Bone marrow (tissue), 2 donors: ENCODE measurements at regions not wholly inside any gene's neighbourhood (a gene's known extent, or its start where the extent isn't known, plus 50 kb on each side); places are given as distances from the start of the nearest gene placed in this dataset.

Experiments
- DNase-seq, 2 donors: peaks; one replicate each; lab custom pipeline; 2025; lab: John Stamatoyannopoulos, UW

DNA sequence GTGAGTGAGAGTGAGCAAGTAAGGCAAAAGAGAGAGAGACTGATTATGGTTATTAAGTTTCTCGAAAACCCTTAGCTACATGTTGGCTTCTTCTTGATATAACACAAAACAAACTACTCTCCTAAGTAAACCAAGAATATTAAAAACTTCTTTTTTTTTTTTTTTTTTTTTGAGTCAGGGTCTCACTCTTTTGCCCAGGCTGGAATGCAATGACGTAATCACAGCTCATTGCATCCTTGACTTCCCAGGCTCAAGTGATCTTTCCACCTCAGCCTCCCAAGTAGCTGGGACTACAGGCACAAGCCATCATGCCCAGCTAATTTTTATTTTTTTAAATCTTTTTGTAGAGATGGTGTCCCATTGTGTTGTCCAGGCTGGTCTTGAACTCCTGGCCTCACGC, 102.2 kb upstream of the IL6 start:
- no peak for DNase-seq

DNA sequence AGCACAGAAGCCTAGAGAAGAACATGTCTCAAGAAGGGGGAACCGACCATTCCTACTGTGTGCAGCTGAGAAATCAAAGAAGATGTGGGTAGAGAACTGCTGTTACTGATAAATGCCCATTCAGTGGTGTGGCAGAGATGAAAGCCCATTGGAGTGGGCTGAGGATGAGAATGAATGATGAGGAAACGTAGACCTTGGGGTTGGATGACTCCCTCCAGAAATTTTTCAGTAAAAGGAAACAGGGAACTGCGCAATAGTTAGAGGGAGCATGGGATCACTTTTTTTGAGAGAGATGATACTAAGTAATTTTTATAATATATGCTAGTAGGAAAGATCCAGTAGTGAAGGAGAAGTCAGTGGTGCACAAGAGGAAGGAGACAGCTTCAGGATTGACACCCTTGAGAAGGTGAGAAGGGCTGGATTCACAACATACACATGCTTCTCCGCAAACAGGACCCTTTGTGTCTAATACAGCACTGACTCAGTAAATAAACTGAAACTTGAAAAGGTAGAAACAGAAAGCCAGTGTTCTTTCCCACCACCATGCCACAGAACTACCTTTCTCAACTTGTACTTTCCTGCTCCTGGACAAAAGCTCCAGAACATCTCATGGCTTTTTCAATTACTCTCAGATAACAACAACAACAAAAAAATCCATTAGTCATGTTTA, 104.7 kb upstream of the IL6 start:
- DNase-seq = no peak

DNA sequence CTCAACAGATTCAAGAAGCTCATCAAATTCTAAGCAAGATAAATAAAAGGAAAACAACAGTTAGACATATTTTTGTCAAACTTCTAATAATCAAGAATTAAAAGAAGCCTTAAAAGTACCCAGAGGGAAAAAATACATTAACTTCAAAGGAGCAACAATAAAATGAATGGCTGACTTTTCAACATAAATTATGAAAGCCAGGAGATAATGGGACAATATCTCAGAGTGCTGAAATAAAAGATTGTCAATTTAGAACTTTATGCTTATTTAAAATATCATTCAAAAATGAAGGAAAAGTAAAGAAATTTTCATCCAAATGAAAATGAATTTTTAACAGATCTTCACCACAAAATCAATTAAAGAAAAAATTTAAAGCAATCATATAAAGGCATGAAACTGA, 108.5 kb upstream of the IL6 start:
- no peak for DNase-seq

DNA sequence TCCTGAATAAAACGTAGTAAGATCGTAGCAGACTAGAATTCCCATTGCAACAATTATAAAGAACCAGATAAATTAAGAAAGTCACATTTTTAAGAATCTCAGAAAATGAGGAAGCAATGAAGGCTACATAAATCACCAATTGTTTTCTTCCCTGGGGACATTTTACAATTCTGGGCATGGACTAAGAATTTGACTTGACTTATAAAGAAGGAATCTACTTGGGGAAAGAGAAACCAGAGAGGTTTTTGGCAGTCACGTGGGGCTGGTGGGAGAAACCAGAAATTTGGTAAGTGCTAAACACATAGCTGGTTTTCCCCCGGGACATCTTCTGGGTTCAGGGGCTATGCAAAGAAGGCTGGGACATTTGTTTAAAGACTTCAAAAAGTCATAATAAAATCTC, 109.8 kb upstream of the IL6 start:
- DNase-seq = no peak

DNA sequence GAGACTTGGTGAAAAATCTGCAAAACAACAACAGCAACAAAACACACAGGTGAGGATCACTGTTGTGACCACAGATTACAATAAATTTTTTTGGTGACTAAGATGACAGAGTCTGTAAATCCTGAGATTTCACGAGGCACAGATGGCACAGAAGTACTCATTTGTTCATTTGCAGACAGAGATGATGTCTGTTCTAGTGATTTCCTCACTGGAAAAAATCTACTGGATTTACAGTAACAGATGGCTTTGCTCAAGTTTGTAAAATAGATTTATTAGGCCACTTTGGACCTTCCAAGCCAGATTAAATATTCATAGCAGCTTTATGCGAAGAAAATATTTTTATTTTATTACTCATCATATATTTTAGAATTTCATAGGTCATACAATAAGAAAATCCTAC, 113.5 kb upstream of the IL6 start:
- DNase-seq = no peak

DNA sequence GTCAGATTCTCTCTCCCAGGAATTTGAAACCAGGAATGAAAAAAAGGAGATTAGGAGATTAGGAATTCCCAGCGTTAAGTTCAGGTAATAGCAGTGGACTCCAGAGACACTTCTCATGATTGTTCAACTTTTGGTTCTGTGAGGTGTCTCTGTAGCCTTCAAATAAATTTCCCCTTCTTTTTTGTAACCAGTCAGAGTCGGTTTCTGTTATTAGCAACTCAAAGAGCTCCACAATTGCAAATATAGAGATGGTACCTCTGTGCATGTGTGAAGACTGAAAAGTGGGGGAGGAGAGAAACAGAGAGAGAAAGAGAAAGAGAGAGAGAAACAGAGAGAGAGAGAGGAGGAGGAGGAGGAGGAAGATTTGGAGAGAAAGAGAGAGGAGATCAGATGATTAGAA, 112.8 kb upstream of the STEAP1B start:
- no peak for DNase-seq

DNA sequence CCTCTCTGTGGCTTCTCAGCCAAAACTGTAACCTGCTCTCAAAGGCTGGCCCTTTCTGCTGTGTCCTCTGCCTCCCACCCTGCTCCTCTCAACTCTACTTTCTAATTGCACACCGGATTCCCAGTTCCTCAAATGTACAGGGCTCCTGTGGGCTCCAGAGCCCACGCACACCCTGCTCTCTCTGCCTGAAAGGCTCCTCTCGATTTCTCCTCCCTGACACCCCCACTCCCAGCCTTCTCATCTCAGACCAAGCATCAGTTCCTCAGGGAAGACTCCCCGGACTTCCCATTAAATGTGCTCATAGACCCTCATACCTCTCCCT, 111.7 kb upstream of the STEAP1B start:
- DNase-seq = no peak

DNA sequence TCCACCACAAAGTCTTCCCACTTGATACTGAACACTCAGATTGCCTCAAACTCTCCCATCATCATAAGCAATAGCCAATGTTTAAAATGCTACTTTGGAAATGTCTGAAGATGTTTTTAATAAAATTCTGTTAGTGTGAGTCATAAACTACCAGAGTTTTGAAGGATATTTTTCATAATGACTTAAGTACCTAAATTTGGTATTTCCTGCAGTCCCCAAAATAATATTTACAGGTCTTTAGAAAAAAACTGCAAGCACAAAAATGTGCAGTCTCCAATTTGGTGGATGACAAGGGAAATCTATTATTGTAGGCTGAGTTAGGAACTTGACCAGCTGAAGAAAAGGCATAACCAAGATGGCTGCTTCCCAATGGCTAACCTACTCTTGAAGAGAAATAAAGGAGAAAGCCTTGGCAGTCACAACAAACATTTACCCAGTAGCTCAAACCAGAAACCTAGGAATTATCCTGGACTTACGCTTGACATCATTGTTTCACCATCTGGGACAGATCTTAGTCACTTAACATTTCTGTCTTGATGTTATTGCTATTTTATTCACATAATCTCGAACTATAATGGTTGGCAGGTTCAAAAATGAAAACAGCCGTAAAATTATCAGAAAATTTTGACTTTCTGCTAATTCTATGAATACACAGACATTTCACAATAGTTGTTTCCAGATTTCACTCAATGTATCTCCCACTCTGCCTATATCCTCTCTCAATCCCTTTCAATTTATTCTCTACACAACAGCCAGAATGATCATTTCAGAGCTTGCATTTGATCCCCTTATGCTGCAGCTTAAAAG, 111.2 kb upstream of the STEAP1B start:
- DNase-seq = no peak

DNA sequence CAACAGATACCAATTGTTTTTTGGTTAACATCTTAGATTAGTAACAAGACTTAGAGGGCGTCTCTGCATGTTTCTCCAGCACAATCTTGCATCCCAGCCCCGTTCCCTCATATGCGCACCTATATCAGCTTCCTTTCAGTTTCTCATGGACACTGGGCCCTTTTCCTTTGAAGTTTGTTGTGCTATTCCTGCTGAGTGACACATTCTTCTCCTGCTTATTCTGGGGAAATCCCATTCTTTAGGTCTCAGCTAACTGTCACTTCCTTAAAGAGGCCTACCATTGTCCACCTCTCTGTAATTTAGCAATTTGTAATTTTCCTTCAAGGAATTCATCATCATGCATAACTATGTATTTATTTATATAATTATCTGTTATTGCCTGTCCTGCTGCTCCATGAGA, 110.3 kb upstream of the STEAP1B start:
- no peak for DNase-seq

DNA sequence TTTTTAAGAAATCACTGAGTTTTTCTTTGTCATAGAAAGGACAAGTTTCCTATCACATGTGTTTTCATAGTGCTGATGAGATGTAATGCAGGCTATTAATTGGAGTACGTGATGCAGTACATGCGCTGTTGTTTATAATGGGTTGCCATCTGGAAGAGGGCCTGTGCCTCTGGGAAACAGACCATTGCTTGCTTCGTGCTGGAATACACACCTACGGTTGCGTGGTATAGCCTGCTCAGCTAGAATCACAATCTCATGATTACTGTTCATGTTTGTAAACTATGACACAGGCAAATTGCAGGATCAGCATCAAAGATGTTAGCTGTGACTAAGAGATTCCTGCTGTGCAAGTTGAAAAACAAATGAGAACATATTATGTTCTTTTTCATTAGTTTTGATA, 107.2 kb upstream of the STEAP1B start:
- DNase-seq = no peak

DNA sequence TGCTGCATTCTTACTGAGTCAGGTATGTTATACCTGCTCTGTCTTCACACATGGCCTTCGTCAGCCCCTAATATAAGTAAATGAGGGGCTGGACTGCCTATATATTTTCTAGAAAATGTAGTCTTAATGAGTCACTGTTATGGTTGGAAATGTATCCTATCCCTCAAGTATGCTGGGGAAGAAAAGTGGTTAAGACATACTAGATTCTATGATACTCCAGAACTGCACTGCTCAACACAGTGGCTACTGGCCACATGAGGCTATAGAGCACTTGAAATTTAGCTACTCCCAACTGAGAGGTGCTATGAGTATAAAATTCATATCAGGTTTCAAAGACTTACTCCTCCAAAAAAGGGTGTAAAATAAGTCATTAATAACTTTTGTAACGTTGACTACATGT, 104.3 kb upstream of the STEAP1B start:
- DNase-seq = no peak

DNA sequence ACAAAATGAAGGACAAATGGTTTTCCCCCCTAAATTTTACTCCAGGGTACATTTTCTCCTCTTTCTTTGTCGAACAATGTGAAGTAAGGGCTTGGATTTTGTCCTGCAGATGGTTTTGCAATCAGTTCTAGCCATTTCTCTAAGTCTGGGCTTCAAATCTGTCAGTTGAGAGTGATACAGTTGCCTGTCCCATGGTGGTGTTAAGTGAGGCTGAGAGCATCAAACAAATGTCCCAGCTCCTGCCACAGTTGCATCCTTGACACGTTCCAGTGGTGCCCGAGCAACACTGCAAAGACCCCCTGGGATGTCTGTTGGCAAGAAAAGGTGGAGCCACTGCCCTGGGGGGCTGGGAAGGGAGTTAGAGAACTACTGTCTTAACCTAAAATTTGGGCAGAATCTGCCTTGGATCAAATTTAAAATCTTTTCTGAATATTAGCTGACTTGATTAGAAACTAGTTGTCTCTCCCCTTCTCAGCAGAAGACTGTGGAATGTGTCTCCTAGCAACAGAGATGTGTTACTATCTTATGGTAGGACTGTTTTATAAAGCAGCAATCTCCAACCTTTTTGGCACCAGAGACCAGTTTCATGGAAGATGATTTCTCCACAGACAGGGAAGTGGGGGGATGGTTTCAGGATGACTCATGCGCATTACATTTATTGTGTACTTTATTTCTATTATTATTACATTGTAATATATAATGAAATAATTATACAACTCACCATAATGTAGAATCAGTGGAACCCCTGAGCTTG, 102.0 kb upstream of the STEAP1B start:
- DNase-seq = no peak

DNA sequence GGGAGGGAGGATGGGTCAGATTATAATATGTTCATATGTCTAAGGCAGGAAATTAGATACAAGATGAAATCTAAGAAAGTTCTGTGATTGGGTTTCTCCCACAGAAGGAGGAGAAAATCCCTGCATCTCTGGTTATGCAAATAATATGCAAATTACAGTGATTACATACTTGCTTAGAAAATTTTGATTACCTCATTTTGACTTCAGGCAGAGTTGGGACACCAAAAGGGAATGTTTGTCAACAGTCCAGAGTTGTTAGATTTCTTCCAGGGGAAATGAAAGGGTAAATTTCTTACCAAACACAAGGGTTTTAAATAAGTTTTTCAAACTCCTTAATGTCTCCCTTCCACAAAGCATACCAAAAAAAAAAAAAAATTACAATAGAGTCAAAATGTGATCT, 101.4 kb upstream of the STEAP1B start:
- DNase-seq = no peak

DNA sequence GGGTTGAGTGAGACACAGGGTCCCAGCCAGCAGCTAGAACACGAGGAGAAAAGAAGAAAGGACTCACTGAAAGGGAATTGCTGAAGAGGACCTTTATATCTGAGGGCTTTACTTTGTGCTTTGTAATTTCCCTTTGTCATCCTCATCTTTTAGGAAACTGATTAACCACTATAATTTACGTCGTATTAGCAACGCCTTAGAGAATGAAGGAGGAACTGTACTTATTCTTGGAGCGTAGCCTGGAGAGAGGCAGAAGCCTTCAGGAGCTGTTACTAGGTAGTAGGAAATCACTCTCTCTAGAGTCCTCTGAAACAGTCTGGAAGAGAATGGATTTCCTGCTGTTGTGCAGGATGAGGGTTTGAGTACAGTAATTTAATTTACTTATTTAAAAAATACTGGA, 101.0 kb upstream of the STEAP1B start:
- no peak for DNase-seq

DNA sequence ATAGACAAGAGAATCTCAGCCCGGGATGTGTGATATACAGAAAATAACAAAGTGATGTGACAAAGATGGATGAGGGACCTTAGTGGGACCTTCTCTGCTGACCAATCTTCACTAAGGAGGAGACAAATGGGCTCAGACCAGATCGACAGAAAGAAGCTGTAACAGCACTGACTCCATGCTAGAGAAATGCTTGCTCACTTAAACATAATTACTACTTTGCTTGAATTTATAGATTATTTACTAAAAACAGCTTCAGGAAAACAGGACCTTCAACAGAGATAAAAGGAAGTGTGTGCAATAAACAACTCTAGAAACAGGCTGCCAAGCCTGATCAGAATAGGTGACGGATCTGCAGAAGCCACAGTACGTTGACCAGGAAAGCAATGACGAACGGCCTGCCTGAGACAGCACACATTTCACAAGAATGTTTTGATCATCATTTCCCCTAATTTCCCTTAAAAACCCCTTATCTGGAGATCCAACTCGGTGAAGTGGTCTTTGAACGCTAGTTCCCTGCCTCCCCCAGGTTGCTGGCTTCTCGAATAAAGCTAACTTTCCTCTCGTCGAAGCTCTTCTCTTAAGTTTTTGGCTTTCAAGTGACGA, 98.4 kb upstream of the STEAP1B start:
- no peak for DNase-seq

DNA sequence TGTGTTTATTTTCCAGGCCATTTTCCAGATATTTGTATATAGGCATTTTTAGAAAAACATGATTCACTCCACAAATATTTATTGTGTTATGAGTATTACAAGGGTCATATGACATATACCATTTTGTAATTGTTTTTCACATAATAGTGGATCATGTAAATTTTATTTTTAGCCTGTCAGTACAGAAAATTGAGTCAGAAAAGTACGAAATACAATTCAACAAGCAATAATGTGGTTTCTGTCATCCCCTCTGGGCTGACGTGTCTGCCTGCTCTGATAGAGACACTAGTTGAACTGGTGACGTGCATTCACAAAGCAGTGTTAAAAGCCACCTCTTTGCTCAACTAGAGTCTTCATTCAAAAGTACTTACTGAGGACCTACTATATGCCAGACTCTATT, 97.9 kb upstream of the STEAP1B start:
- no peak for DNase-seq

DNA sequence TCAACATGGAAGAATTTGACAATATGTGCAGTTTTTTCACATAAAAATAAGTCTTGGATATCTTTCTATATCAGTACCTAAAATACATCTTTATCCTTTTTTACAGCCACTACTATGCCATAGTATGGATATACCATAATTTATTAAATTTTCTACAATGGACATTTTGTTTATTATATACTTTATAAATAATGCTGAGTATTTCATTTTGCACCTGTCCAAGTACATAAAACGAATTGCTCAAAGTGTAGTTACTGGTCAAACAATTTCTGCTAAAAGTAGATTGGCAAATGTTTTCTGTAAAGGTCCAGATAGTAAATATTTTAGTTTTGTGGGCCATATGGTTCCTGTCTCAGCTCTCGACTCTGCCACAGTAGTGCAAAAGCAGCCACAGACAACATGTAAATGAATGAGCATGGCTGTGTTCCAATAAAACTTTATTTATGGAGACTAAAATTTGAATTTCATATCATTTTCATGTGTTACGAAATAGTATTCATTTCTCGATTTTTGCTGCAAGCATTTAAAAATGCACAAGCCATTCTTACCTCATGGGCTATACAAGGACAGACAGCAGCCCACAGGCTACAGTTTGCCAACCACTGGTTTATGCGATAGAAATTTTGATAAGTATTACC, 96.9 kb upstream of the STEAP1B start:
- DNase-seq = no peak

DNA sequence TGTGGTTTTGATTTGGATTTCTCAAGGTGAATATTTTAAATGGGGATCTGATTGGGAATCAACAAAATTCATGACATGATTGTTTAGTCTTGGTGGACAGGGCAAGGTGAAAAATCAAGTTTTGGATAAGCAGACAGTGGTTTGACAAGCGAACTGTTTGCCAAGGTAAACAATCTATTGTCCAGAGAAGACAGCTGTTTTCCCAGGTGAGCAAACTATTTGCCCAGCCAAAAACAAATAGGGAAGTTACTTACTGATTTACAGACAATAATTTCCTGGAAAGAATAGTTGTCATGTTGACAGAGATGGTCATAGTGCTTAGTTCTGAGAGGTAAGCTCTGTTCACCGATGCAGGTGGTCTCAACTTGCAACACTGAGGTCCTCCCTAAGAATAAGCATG, 94.0 kb upstream of the STEAP1B start:
- DNase-seq = no peak

DNA sequence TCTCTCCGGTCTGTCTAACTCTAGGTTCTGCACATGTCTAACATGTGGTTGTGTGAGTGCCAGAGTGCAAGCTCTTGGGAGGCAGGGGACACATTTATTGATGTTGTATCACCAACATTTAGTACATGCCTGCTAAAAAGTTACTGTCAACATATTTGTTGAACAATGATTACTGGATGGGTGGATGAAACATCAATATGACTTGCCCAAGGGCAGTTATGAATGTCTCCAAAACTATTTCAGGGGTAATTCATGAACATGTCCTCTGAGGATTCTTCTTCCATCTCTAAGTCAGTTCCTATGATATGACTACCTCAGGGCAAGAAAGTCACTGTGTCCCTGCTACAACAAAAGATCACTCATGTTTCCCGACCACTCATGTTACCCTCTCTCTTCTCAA, 91.3 kb upstream of the STEAP1B start:
- no peak for DNase-seq

DNA sequence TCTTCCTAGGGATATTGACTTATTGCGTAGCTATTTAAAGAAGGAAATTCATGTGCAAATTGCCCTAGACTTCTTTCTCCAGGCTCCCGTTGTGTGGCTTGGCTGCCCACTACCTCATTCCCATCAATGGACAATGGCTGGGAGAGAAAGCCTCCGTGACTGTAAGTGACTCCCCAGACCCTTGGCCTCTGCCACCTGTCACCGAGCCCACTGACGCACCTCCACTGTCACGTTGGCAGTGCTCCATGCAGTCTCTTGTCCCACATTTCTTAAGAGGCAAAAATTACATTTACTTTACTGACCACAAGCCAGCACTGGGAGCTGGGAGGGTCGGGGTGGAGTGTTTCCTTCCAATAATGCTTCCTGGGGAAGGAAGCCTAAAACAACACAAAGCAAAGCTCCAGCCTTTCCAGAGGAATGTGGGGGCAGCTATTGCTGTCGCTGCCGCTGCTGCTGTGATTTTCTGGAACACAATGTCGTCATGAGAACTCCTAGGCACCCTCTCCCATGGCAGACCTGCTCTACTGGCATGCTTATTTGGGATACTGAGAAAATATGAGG, 89.7 kb upstream of the STEAP1B start:
- no peak for DNase-seq

DNA sequence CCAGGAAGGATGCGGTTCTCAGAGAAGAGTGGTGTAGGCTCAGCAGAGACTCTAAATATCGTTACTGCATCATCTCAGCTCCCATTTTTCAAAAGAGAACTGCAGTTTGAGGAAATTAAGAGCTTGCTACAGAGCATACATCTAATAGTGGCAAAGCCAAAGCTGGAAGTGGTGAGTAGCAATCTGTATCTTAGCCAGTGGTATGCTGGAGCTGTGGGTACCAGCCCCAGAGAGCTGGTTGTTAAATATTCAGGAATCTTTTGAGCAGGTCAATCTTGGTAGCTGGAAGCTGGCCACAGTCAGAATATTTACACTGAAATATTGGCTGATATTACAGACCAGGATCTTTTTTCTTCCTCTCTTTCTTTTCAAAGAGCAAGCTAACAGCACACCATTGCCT, 88.4 kb upstream of the STEAP1B start:
- no peak for DNase-seq

DNA sequence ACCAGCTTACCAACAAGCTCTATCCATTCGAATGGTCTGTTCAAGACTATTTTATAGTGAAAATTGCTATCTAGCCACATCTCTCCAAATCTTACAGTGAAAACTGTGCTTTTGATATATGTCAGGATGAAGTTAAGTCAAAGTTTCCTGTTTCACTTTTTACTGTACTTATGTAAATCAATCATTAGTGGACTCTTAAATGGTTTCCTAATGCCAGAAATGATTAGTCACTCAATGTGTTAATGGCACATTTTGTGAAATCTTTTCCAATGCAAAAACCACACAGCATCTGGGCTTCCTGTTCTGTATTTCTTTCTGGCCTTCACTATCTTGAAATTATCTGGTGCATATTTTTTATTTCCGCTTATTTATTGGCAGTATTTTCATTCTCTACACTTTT, 87.3 kb upstream of the STEAP1B start:
- no peak for DNase-seq
